Vagina (tissue), 2 donors: ENCODE measurements at regions not wholly inside any gene's neighbourhood (a gene's known extent, or its start where the extent isn't known, plus 50 kb on each side); places are given as distances from the start of the nearest gene placed in this dataset.

Experiments
- DNase-seq, 2 donors: peaks; one replicate each; pipeline ENCODE4 v3.0.0-alpha.2; 2017; ENCODE audit errors: extremely low spot score in 2 of 2
- H3K27ac ChIP-seq: fragments of 200-600 bp; sonication (generic); one replicate; pipeline ENCODE4 v1.5.1; 2019
- H3K27me3 ChIP-seq: fragments of 200-600 bp; sonication (generic); one replicate; pipeline ENCODE4 v1.5.1; 2019
- H3K36me3 ChIP-seq, 2 donors: fragments of 200-600 bp; sonication (generic); one replicate each; pipeline ENCODE4 v1.5.1; 2017 to 2019
- H3K4me1 ChIP-seq: fragments of 200-600 bp; sonication (generic); one replicate; pipeline ENCODE4 v1.5.1; 2019
- H3K4me3 ChIP-seq, 2 donors: fragments of 200-600 bp; sonication (generic); 1 replicate in 1 of 2; 2 replicates in 1 of 2; pipeline ENCODE4 v1.5.1; 2016 to 2019
- H3K9me3 ChIP-seq: fragments of 200-600 bp; sonication (generic); one replicate; pipeline ENCODE4 v1.5.1; 2019
- POLR2A ChIP-seq, 2 donors: fragments of 450-650 bp; IDR thresholded peaks; one replicate each; pipeline ENCODE4 v1.6.1; 2017; ENCODE audit warnings: antibody characterized with exemption in 2 of 2, mild to moderate bottlenecking in 2 of 2, moderate library complexity in 2 of 2
- POLR2AphosphoS5 ChIP-seq, 2 donors: sonication (generic); formaldehyde crosslinking; IDR thresholded peaks; one replicate each; pipeline ENCODE4 v1.9.0; 2017; ENCODE audit warnings: antibody characterized with exemption in 2 of 2, mild to moderate bottlenecking in 2 of 2, low read depth in 1 of 2; ENCODE audit not compliant: insufficient read depth in 1 of 2
- intact Hi-C: fragments of 100-400 bp; cut with DNase I; formaldehyde crosslinking; loops from one replicate; pipeline ENCODE4 v1.15.1; 2023
- TF ChIP-seq, protein P1 (sequence below), 3 experiments: fragments of 450-650 bp in 2 of 3; fragments of 200-600 bp in 1 of 3; sonication (generic) in 1 of 3; IDR thresholded peaks; one replicate each; pipeline ENCODE4 v1.5.1; 2017 to 2019; ENCODE audit warnings: antibody characterized with exemption in 3 of 3, mild to moderate bottlenecking in 2 of 3, moderate library complexity in 2 of 3

DNA sequence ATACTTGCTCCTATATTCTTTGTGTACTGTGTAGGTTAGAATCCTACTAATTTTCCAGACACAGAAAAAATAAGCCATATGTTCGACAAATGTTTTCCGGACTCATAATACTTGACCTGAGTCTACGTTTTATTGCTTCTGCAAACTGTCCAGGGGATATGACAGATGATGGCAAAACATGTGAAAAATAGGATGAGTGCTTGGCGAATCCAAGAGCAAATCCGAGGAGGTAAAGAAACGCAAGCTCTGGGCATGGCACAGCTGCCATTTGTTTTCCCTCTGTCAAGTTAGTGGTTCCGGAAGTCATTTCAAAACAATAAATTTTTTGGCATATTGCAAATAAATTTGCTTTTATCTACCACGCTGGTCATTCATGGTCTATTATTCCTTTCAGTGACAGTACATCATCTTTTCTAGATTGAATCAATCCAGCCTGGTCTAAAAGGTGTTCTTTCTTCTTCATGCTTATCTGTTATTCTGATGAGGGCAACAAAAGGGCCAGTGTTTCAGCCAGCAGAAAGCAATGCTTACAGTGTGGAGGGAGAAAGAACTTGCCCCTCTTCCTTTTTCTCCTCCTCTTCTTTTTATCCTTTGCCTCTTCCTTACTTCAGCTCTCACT, 476.1 kb upstream of the SOX11 start:
- Histone ChIP-seq H3K36me3 (no peaks in the 10 kb centered on the region), H3K4me1 (no peaks in the 10 kb centered on the region), H3K9me3 (no peaks in the 10 kb centered on the region), H3K4me3 (no peak overlapping the region), H3K27ac (no peak overlapping the region), H3K27me3 (no peaks in the 10 kb centered on the region)
- no peak for TF ChIP-seq POLR2A (IDR thresholded peaks at IDR 0.05)
- no peak for DNase-seq
- intact Hi-C loops, result no loop called here

DNA sequence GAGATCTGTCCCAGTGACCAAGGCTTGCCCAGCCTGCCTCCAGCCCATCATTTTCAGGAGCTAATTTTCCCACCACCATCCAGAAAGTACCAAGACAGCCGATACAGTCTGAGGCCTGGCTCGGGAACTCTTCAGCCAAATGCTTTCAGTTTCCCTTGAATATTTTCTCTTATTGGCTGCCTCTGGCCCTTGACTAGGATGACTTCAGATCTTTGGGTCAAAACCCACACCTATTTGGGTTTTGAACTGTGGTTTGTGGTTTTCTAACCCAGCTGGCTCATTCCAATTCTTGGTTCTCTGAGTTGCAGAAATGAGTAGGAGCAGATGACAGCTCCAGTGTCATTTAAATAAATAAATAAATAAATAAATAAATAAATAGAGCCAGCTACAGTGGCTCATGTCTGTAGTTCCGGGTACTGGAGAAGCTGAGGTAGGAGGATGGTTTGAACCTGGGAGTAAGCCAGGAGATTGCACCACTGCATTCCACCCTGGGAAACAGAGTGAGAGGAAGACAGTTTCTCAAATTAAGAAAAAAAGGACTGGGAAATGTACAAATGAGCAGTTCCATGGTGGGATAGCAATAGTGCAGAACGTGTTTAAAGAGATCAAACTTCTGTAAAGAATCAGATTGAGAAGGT, 465.0 kb upstream of the SOX11 start:
- intact Hi-C loops, result no loop called here
- TF ChIP-seq, protein P1, sequence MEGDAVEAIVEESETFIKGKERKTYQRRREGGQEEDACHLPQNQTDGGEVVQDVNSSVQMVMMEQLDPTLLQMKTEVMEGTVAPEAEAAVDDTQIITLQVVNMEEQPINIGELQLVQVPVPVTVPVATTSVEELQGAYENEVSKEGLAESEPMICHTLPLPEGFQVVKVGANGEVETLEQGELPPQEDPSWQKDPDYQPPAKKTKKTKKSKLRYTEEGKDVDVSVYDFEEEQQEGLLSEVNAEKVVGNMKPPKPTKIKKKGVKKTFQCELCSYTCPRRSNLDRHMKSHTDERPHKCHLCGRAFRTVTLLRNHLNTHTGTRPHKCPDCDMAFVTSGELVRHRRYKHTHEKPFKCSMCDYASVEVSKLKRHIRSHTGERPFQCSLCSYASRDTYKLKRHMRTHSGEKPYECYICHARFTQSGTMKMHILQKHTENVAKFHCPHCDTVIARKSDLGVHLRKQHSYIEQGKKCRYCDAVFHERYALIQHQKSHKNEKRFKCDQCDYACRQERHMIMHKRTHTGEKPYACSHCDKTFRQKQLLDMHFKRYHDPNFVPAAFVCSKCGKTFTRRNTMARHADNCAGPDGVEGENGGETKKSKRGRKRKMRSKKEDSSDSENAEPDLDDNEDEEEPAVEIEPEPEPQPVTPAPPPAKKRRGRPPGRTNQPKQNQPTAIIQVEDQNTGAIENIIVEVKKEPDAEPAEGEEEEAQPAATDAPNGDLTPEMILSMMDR (IDR thresholded peaks at IDR 0.05), result no peak
- TF ChIP-seq POLR2AphosphoS5 (IDR thresholded peaks at IDR 0.05; ENCODE audit: insufficient read depth in 1 of 2, low read depth in 1 of 2), result no peak
- TF ChIP-seq POLR2A (IDR thresholded peaks at IDR 0.05), result no peak
- DNase-seq, result no peak

DNA sequence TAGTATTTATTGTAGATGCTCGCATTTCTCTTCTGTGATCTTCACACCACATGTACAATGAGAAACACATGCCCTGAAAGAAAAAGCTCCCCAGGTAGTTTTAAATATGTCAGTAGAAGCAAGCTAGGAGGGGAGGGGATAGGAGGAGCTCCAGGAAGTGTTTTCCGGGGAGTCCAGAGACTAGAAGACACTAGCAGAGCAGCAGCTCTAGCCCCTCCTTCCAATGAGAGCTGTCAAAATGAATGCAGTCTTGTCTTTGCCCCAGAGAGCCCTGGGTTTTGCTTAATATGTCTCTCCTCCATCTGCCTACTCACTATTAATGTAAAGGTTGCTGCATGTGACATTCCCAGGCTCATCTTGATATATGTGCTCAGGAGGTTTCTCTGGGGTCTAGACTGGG, 462.6 kb upstream of the SOX11 start:
- no peaks in the 10 kb centered on the region for H3K9me3 ChIP-seq
- DNase-seq, result no peak
- intact Hi-C loops, result no loop called here
- no peak for TF ChIP-seq POLR2A (IDR thresholded peaks at IDR 0.05)
- TF ChIP-seq, protein P1 (IDR thresholded peaks at IDR 0.05), result no peak
- no peak for TF ChIP-seq POLR2AphosphoS5 (IDR thresholded peaks at IDR 0.05; ENCODE audit: insufficient read depth in 1 of 2, low read depth in 1 of 2)
- no peaks in the 10 kb centered on the region for H3K27me3 ChIP-seq
- H3K4me3 ChIP-seq, result no peak overlapping the region
- no peaks in the 10 kb centered on the region for H3K36me3 ChIP-seq
- H3K27ac ChIP-seq, result no peak overlapping the region
- no peaks in the 10 kb centered on the region for H3K4me1 ChIP-seq

More for the DNA sequence above, 465.0 kb upstream of the SOX11 start:
- H3K4me3 ChIP-seq, result no peak overlapping the region
- H3K4me1 ChIP-seq, result no peaks in the 10 kb centered on the region
- H3K27ac ChIP-seq, result no peak overlapping the region
- no peaks in the 10 kb centered on the region for H3K9me3 ChIP-seq
- no peaks in the 10 kb centered on the region for H3K36me3 ChIP-seq
- no peaks in the 10 kb centered on the region for H3K27me3 ChIP-seq

DNA sequence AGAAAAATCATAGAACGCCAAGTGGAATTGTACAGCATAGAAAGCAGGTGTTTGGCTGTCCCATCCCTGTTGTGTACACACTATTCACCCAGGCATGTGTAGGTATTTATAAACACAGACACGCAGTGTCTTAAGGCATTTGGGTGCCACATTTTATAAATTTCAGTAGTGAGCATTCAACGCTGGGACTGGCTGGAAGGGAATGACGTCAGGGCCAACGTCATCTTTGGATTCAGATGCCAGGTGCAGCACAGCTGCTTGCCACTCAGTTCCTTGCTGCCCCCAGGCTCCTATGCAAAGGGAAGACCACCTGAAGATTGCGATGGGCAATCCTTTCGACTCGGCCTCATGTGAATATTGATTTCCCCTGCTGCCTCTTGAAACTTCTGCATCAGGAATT, 461.7 kb upstream of the SOX11 start:
- no peak overlapping the region for H3K27ac ChIP-seq
- H3K4me1 ChIP-seq, result no peaks in the 10 kb centered on the region
- H3K36me3 ChIP-seq, result no peaks in the 10 kb centered on the region
- H3K27me3 ChIP-seq, result no peaks in the 10 kb centered on the region
- no peaks in the 10 kb centered on the region for H3K9me3 ChIP-seq
- no peak for DNase-seq
- TF ChIP-seq, protein P1 (IDR thresholded peaks at IDR 0.05), result no peak
- TF ChIP-seq POLR2AphosphoS5 (IDR thresholded peaks at IDR 0.05; ENCODE audit: insufficient read depth in 1 of 2, low read depth in 1 of 2) (no peak), POLR2A (IDR thresholded peaks at IDR 0.05) (no peak)
- intact Hi-C loops, result no loop called here
- no peak overlapping the region for H3K4me3 ChIP-seq

DNA sequence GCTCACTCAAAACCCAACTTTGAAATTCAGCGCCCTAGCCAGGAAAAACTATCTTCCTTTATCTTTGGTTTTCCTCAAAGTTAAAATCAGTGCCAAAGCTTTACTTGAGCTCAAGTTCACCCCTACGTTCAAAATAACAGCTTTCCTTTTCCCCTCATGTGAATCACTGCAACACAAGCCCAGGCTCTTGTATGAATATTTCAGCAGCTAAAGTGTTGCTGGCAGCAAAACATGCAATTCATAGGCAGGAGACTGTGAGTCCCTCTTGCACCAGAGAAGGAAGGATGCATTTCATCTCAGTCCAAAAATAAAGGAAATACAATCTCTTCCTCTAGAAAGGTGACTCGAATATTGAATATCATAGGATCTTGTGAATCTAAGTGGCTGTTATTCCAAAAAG, 461.3 kb upstream of the SOX11 start:
- Histone ChIP-seq H3K27me3 (no peaks in the 10 kb centered on the region), H3K4me3 (no peak overlapping the region), H3K4me1 (no peaks in the 10 kb centered on the region), H3K27ac (no peak overlapping the region), H3K36me3 (no peaks in the 10 kb centered on the region), H3K9me3 (no peaks in the 10 kb centered on the region)
- intact Hi-C loops, result no loop called here
- no peak for DNase-seq
- no peak for TF ChIP-seq POLR2A (IDR thresholded peaks at IDR 0.05)
- TF ChIP-seq, protein P1 (IDR thresholded peaks at IDR 0.05), result no peak
- no peak for TF ChIP-seq POLR2AphosphoS5 (IDR thresholded peaks at IDR 0.05; ENCODE audit: insufficient read depth in 1 of 2, low read depth in 1 of 2)
